ENCODE measurements at regions not wholly inside any gene's neighbourhood (a gene's known extent, or its start where the extent isn't known, plus 50 kb on each side); places are given as distances from the start of the nearest gene placed in this dataset.

DNA sequence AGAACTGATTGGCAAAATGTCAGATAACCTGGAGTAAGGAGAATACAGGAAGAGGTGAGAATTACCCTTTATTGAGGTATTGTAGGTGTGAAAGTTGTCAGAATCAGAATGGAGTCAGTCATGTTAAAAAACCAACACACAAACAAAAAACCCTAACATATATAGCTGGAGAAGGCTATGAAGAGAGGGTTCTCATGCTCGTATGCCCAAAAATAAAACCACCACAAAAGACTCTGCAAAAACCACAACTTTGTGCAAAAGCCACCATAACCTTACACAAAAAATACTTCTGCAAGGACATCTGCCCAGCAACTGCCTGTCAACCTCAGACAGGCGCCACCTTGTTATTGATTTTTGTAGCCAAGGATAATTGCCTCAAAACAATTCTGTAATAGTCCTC, 136.0 kb downstream of the CD47 start:
- TF ChIP-seq, protein P1, sequence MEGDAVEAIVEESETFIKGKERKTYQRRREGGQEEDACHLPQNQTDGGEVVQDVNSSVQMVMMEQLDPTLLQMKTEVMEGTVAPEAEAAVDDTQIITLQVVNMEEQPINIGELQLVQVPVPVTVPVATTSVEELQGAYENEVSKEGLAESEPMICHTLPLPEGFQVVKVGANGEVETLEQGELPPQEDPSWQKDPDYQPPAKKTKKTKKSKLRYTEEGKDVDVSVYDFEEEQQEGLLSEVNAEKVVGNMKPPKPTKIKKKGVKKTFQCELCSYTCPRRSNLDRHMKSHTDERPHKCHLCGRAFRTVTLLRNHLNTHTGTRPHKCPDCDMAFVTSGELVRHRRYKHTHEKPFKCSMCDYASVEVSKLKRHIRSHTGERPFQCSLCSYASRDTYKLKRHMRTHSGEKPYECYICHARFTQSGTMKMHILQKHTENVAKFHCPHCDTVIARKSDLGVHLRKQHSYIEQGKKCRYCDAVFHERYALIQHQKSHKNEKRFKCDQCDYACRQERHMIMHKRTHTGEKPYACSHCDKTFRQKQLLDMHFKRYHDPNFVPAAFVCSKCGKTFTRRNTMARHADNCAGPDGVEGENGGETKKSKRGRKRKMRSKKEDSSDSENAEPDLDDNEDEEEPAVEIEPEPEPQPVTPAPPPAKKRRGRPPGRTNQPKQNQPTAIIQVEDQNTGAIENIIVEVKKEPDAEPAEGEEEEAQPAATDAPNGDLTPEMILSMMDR (IDR thresholded peaks at IDR 0.05; ENCODE audit: control extremely low read depth, extremely low read depth, low read depth, missing control alignments) = no peak
- POLR2A ChIA-PET = no interaction called here
- CTCF ChIA-PET = no interaction called here
- DNase-seq (ENCODE audit: extremely low spot score) = no peak

GRCh38 chr3:107953722-107954121, 137.1 kb downstream of the CD47 start:
- no peak for DNase-seq (ENCODE audit: extremely low spot score)
- TF ChIP-seq, protein P1 (IDR thresholded peaks at IDR 0.05; ENCODE audit: control extremely low read depth, extremely low read depth, low read depth, missing control alignments) = no peak
- POLR2A ChIA-PET = no interaction called here
- CTCF ChIA-PET = no interaction called here

DNA sequence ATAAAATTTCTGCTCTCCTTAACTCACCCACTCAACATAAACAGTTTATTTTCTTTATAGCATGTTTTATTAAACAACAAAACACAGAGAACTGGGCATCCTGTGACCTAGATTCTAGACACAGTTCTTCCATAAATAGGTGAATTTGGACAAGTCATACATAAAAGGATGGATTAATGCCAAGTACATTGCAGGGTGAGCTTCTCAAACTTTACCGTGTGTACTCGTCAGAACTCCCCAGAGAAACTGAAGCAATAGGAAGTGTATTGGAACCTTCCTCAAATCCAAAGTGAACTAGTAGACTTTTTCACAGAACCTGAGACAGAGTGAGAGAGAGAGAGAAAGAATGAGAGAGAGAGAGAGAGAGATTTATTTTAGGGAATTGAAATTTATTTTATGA, 139.7 kb downstream of the CD47 start:
- CTCF ChIA-PET = interaction anchor here (2.3 to 3.1 kb wide), 3 partner anchors 12 to 23 kb away, joined by 7 to 14 read pairs (median 13); no protein-coding TSS in a partner anchor
- POLR2A ChIA-PET = interaction anchor here (0.7 kb wide), 1 partner anchor 1267 kb away, joined by 3 read pairs; no protein-coding TSS in a partner anchor
- TF ChIP-seq, protein P1 (IDR thresholded peaks at IDR 0.05; ENCODE audit: control extremely low read depth, extremely low read depth, low read depth, missing control alignments) = no peak

DNA sequence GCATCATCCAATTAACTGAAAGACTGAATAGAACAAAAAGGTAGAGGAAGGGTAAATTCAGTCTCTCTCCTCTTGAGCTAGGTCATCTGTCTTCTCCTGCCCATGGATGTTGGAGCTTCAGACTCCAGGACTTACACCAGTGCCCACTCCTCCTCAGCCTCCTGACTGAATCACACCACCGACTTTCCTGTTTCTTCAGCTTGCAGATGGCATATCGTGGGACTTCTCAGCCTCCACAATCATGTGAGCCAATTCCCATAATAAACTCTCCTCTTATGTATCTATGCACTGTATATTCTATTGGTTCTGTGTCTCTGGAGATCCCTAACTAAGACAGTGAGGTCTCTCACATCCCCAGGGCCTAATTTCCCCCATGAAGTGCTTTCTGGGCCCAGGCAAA, 140.4 kb downstream of the CD47 start:
- CTCF ChIA-PET = interaction anchor here (2.3 to 3.1 kb wide), 3 partner anchors 12 to 23 kb away, joined by 7 to 14 read pairs (median 13); no protein-coding TSS in a partner anchor
- TF ChIP-seq, protein P1 (IDR thresholded peaks at IDR 0.05; ENCODE audit: control extremely low read depth, extremely low read depth, low read depth, missing control alignments) = no peak
- no peak for DNase-seq (ENCODE audit: extremely low spot score)
- POLR2A ChIA-PET = interaction anchor here (0.7 kb wide), 1 partner anchor 1268 kb away, joined by 3 read pairs; no protein-coding TSS in a partner anchor

More for the DNA sequence above, 139.7 kb downstream of the CD47 start:
- no peak for DNase-seq (ENCODE audit: extremely low spot score)

GRCh38 chr3:107949394-107949970, 141.3 kb downstream of the CD47 start:
- DNase-seq (ENCODE audit: extremely low spot score) = no peak

DNA sequence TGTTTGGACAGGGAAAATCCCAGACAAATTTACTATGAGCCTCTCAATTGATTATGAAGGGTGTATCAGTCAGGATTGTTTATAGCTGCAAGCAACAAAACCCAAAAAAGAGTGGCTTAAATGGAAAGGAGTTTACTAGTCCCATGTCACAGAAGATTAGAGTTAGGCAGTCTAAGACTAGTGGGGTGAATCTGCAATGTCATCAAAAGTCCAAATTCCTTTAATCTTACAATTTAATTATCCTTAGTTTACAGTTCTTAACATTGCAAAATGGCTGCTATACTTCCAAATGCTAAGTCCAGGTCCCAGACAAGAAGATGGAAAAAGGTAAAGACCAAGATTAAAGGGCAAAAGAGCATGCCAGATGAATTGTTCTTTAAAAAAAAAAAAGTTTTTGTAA, 143.6 kb downstream of the CD47 start:
- DNase-seq (ENCODE audit: extremely low spot score) = no peak
- CTCF ChIA-PET = interaction anchor here (1.3 kb wide), 1 partner anchor 12 kb away, joined by 4 read pairs; no protein-coding TSS in a partner anchor
- TF ChIP-seq, protein P1 (IDR thresholded peaks at IDR 0.05; ENCODE audit: control extremely low read depth, extremely low read depth, low read depth, missing control alignments) = no peak

More at GRCh38 chr3:107949394-107949970, 141.3 kb downstream of the CD47 start:
- TF ChIP-seq, protein P1 (IDR thresholded peaks at IDR 0.05; ENCODE audit: control extremely low read depth, extremely low read depth, low read depth, missing control alignments) = no peak
- ChIA-PET POLR2A (no interaction called here), CTCF (interaction anchor here (0.9 to 2.7 kb wide), 5 partner anchors 11 to 25 kb away, joined by 3 to 14 read pairs (median 5); no protein-coding TSS in a partner anchor)

More for the DNA sequence above, 143.6 kb downstream of the CD47 start:
- POLR2A ChIA-PET = no interaction called here
